ENCODE measurements at regions not wholly inside any gene's neighbourhood (a gene's known extent, or its start where the extent isn't known, plus 50 kb on each side); places are given as distances from the start of the nearest gene placed in this dataset.

GRCh38 chr15:77734306-77734705, 101.6 kb upstream of the LINGO1 start:
- Histone ChIP-seq H3K4me1 (replicated peaks in 1 of 4; ENCODE audit: control insufficient read depth in 3 of 4, insufficient read depth in 4 of 4, low read length in 3 of 4) (peaks cover 3 to 17% (median 12%) of the 10 kb centered on the region in 4 experiments), H2BK120ac (replicated peaks; ENCODE audit: low read depth, low read length) (no peak overlapping the region), H3K9ac (replicated peaks in 1 of 4; ENCODE audit: extremely low read depth in 1 of 4, low read depth in 3 of 4, low read length in 3 of 4) (no peak overlapping the region), H3K23me2 (ENCODE audit: low read depth, low read length) (no peaks in the 10 kb centered on the region), H2BK5ac (ENCODE audit: low read depth, low read length) (no peak overlapping the region), H4K91ac (replicated peaks; ENCODE audit: insufficient read length, low read length) (no peak overlapping the region), H2AFZ (ENCODE audit: low read length) (no peak overlapping the region), H4K20me1 (replicated peaks in 1 of 2; ENCODE audit: control insufficient read depth in 1 of 2, insufficient read depth in 2 of 2, low read length in 2 of 2) (no peaks in the 10 kb centered on the region), H3K4ac (replicated peaks; ENCODE audit: insufficient read length, low read depth, low read length) (no peak overlapping the region), H3K23ac (ENCODE audit: insufficient read length) (no peak overlapping the region), H2BK12ac (ENCODE audit: low read depth, low read length) (no peak overlapping the region), H3K79me2 (ENCODE audit: control insufficient read depth in 1 of 2, insufficient read depth in 2 of 2, low read length in 2 of 2) (no peaks in the 10 kb centered on the region), H3K36me3 (ENCODE audit: control insufficient read depth in 2 of 4, insufficient read depth in 4 of 4, low read length in 3 of 4) (no peaks in the 10 kb centered on the region), H2AK5ac (ENCODE audit: low read depth, low read length) (no peak overlapping the region), H3K14ac (ENCODE audit: insufficient read length) (no peak overlapping the region), H4K8ac (ENCODE audit: extremely low read depth, insufficient read depth, low read length) (no peak overlapping the region), H3K27me3 (replicated peaks in 1 of 4; ENCODE audit: control insufficient read depth in 3 of 4, extremely low read depth in 1 of 4, insufficient read depth in 3 of 4, low read length in 3 of 4) (no peaks in the 10 kb centered on the region), H3K79me1 (ENCODE audit: low read depth, low read length) (no peaks in the 10 kb centered on the region; the same call in 1 of the 2 replicates), H3K56ac (replicated peaks; ENCODE audit: insufficient read length, low read depth, low read length) (no peak overlapping the region), H3K27ac (ENCODE audit: low read depth, low read length) (no peak overlapping the region), H2BK15ac (ENCODE audit: low read length) (no peak overlapping the region), H3K4me3 (ENCODE audit: extremely low read depth in 1 of 4, insufficient read depth in 2 of 4, low read depth in 3 of 4, low read length in 4 of 4) (no peak overlapping the region), H4K5ac (ENCODE audit: insufficient read length, low read depth, low read length) (no peak overlapping the region), H2BK20ac (ENCODE audit: low read length) (no peak overlapping the region), H3K9me3 (ENCODE audit: insufficient read depth in 2 of 2, low read depth in 1 of 2, low read length in 1 of 2) (no peaks in the 10 kb centered on the region), H3K4me2 (ENCODE audit: insufficient read depth in 1 of 2, low read depth in 2 of 2, low read length in 2 of 2) (no peak overlapping the region), H3K18ac (ENCODE audit: extremely low read depth, low read length) (no peak overlapping the region)
- no peak for FAIRE-seq
- no peak for TF ChIP-seq TCF12 (IDR thresholded peaks at IDR 0.05; ENCODE audit: low read depth, low read length)
- CTCF ChIA-PET (ENCODE audit: partially characterized antibody), result interaction anchor here (0.7 to 7.7 kb wide), 9 partner anchors 10 to 313 kb away, joined by 3 to 39 read pairs (median 4); no protein-coding TSS in a partner anchor
- DNase-seq (ENCODE audit: low read depth in 1 of 2, low spot score in 2 of 2), result no peak
- WGBS, 2 experiments (ENCODE audit: extremely low coverage in 1 of 2, insufficient coverage in 1 of 2, insufficient read length in 1 of 2, insufficient replicate concordance in 2 of 2, low coverage in 1 of 2, low lambda C conversion rate in 2 of 2, missing lambda C conversion rate in 1 of 2), result 96% methylated on average over 2 of the region's 2 CpGs; no CpG with 5 or more reads in 1 of the 2 experiments
- POLR2A ChIA-PET (ENCODE audit: partially characterized antibody), result interaction anchor here (1.0 to 1.3 kb wide), 2 partner anchors 16 kb away, joined by 3 read pairs; no protein-coding TSS in a partner anchor

Measured in H1 (cell line).